Osteocyte (in vitro differentiated cells): ENCODE measurements at regions not wholly inside any gene's neighbourhood (a gene's known extent, or its start where the extent isn't known, plus 50 kb on each side); places are given as distances from the start of the nearest gene placed in this dataset.

Experiments used
- DNase-seq: peaks from one replicate; pipeline ENCODE4 v3.0.0; 2021; ENCODE audit warnings: mixed read lengths; ENCODE audit not compliant: unreplicated experiment; ENCODE audit errors: extremely low spot score
- H3K27ac Mint-ChIP-seq: one replicate; pipeline ENCODE4 v1.8.0; 2021; ENCODE audit warnings: mild to moderate bottlenecking, mixed read lengths; ENCODE audit not compliant: unreplicated experiment
- H3K27me3 Mint-ChIP-seq: one replicate; pipeline ENCODE4 v1.8.0; 2021; ENCODE audit warnings: mixed read lengths; ENCODE audit not compliant: unreplicated experiment
- H3K36me3 Mint-ChIP-seq: one replicate; pipeline ENCODE4 v1.8.0; 2021; ENCODE audit warnings: mixed read lengths; ENCODE audit not compliant: unreplicated experiment
- H3K4me1 Mint-ChIP-seq: one replicate; pipeline ENCODE4 v1.8.0; 2021; ENCODE audit warnings: mixed read lengths; ENCODE audit not compliant: unreplicated experiment
- H3K4me3 Mint-ChIP-seq: one replicate; pipeline ENCODE4 v1.8.0; 2021; ENCODE audit warnings: mild to moderate bottlenecking, moderate library complexity, mixed read lengths; ENCODE audit not compliant: unreplicated experiment
- H3K9me3 Mint-ChIP-seq: one replicate; pipeline ENCODE4 v1.8.0; 2021; ENCODE audit warnings: mixed read lengths; ENCODE audit not compliant: unreplicated experiment
- TF ChIP-seq, protein P1 (sequence below): fragments of 200-600 bp; sonication (generic); IDR thresholded peaks from 2 replicates; pipeline ENCODE4 v1.5.0; 2021; ENCODE audit warnings: antibody characterized with exemption, mild to moderate bottlenecking, moderate library complexity

DNA sequence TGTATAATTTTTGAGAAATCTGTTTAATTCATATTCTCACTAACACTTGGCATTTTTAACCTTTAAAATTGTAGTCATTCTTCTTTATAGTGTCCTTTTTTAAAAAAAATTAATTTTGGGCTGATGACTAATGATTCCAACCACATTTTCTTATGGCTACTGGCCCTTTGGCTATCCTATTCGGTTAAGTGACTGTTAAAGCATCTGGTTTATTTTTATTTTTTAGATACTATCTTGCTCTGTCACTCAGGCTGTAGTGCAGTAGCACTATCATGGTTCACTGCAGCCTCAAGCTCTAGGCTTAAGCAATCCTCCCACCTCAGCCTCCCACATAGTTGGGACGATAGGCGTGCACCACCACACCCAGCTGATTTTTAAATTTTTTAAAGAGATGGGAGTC is 723.2 kb upstream of the CXADR start:
- Mint-ChIP-seq H3K4me1 (peaks cover 22% of the 10 kb centered on the region), H3K36me3 (no peaks in the 10 kb centered on the region), H3K9me3 (peaks cover 6% of the 10 kb centered on the region), H3K4me3 (no peak overlapping the region), H3K27ac (no peak overlapping the region), H3K27me3 (no peaks in the 10 kb centered on the region)
- TF ChIP-seq, protein P1, sequence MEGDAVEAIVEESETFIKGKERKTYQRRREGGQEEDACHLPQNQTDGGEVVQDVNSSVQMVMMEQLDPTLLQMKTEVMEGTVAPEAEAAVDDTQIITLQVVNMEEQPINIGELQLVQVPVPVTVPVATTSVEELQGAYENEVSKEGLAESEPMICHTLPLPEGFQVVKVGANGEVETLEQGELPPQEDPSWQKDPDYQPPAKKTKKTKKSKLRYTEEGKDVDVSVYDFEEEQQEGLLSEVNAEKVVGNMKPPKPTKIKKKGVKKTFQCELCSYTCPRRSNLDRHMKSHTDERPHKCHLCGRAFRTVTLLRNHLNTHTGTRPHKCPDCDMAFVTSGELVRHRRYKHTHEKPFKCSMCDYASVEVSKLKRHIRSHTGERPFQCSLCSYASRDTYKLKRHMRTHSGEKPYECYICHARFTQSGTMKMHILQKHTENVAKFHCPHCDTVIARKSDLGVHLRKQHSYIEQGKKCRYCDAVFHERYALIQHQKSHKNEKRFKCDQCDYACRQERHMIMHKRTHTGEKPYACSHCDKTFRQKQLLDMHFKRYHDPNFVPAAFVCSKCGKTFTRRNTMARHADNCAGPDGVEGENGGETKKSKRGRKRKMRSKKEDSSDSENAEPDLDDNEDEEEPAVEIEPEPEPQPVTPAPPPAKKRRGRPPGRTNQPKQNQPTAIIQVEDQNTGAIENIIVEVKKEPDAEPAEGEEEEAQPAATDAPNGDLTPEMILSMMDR = no peak
- DNase-seq = no peak

- Mint-ChIP-seq H3K4me3 (no peak overlapping the region), H3K9me3 (no peaks in the 10 kb centered on the region), H3K27me3 (no peaks in the 10 kb centered on the region), H3K4me1 (peaks cover 41% of the 10 kb centered on the region), H3K27ac (no peak overlapping the region), H3K36me3 (no peaks in the 10 kb centered on the region)
- DNase-seq = no peak
- TF ChIP-seq, protein P1 = no peak
Observed at GRCh38 chr21:16792101-16792500, 720.7 kb upstream of the CXADR start.

- H3K9me3 Mint-ChIP-seq = peaks cover 4% of the 10 kb centered on the region
- H3K27me3 Mint-ChIP-seq = no peaks in the 10 kb centered on the region
- no peak for DNase-seq
- TF ChIP-seq, protein P1 = no peak
- H3K36me3 Mint-ChIP-seq = no peaks in the 10 kb centered on the region
- peaks cover 53% of the 10 kb centered on the region for H3K4me1 Mint-ChIP-seq
- peak overlapping the region; percentile 0 for H3K4me3 Mint-ChIP-seq
- peak overlapping the region; percentile 56 for H3K27ac Mint-ChIP-seq
Observed at GRCh38 chr21:16794950-16795349, 717.9 kb upstream of the CXADR start.

GRCh38 chr21:16796776-16797175 is 716.1 kb upstream of the CXADR start:
- DNase-seq = no peak
- no peak overlapping the region for H3K4me3 Mint-ChIP-seq
- H3K27me3 Mint-ChIP-seq = no peaks in the 10 kb centered on the region
- H3K27ac Mint-ChIP-seq = peak overlapping the region; percentile 56
- peaks cover 53% of the 10 kb centered on the region for H3K4me1 Mint-ChIP-seq
- H3K9me3 Mint-ChIP-seq = peaks cover 9% of the 10 kb centered on the region
- H3K36me3 Mint-ChIP-seq = no peaks in the 10 kb centered on the region
- TF ChIP-seq, protein P1 = no peak

GRCh38 chr21:16797540-16797939 is 715.3 kb upstream of the CXADR start:
- Mint-ChIP-seq H3K27me3 (no peaks in the 10 kb centered on the region), H3K36me3 (no peaks in the 10 kb centered on the region), H3K4me3 (no peak overlapping the region), H3K4me1 (peaks cover 52% of the 10 kb centered on the region), H3K9me3 (peaks cover 11% of the 10 kb centered on the region), H3K27ac (peak overlapping the region; percentile 37)
- TF ChIP-seq, protein P1 = no peak
- DNase-seq = no peak
